ENCODE measurements at regions not wholly inside any gene's neighbourhood (a gene's known extent, or its start where the extent isn't known, plus 50 kb on each side); places are given as distances from the start of the nearest gene placed in this dataset.

DNA sequence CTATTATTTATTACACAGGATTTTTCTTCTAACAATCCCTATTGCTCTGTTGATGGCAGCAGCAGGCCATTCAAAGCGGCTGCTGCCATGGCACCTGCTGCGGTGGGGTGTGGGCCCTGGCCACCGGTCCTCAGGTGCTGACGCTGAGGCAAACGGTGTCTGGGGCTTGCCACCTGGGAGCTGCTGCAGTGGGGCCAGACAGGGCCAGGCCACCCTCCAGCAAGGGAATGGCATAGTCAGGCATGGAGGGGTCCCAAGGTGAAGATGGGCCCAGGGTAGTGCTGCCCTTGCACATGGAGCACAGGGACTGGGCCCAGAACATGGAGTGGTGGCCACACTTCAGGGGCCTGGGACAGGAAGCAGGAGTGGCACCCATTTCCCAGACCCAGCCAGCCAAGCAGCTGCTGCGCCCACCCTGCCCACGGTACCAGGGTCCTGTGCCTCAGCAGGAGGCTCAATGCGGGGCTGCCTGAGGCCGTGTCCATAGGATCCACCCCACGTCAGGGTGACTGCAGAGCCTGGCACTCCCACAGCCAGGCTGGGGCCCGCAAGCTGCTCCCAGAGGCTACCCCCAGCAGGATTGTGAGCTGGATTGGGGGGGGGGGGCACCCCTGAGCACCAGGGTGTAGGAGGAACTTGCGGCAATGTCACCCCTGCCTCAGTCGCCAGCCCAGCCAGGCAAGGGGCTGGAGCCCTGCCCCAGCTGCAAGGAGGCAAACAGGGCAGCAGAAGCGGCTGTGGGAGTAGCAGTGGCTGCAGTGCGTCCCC is 53.9 kb upstream of the KRTAP11-1 start:
- no peaks in the 10 kb centered on the region for H3K36me3 Mint-ChIP-seq (ENCODE audit: low read depth)
- H3K4me3 Mint-ChIP-seq, result no peak overlapping the region
- H3K27ac Mint-ChIP-seq, result no peak overlapping the region
- H3K27me3 Mint-ChIP-seq, result no peaks in the 10 kb centered on the region
- no peaks in the 10 kb centered on the region for H3K9me3 Mint-ChIP-seq
- H3K4me1 Mint-ChIP-seq, result no peaks in the 10 kb centered on the region
- DNase-seq, result no peak
- no peak for ATAC-seq

DNA sequence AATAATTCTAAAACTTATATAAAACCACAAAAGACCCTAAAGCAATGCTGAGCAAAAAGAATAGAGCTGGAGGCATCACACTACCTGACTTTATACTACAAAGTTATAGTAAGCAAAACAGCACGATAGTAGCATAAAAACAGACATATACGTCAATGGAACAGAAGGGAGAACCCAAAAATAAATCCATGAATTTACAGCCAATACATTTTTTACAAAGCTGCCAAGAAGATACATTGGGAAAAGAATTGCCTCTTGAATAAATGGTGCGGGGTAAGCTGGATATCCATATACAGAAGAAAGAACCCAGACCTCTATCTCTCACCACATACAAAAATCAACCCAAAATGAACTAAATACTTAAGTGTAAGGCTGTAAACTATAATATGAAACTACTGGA is 51.3 kb upstream of the KRTAP11-1 start:
- peaks cover under 1% of the 10 kb centered on the region for H3K9me3 Mint-ChIP-seq
- no peaks in the 10 kb centered on the region for H3K4me1 Mint-ChIP-seq
- no peaks in the 10 kb centered on the region for H3K27me3 Mint-ChIP-seq
- no peak overlapping the region for H3K27ac Mint-ChIP-seq
- ATAC-seq (no peak), DNase-seq (no peak)
- no peaks in the 10 kb centered on the region for H3K36me3 Mint-ChIP-seq (ENCODE audit: low read depth)
- H3K4me3 Mint-ChIP-seq, result no peak overlapping the region
